ENCODE measurements at regions not wholly inside any gene's neighbourhood (a gene's known extent, or its start where the extent isn't known, plus 50 kb on each side); places are given as distances from the start of the nearest gene placed in this dataset.

GRCh38 chr16:86046667-86047270, 147.8 kb downstream of the IRF8 start:
- Histone ChIP-seq H3K4me1 (ENCODE audit: insufficient read depth, low read length) (peaks cover 18% of the 10 kb centered on the region), H3K9me3 (ENCODE audit: control insufficient read depth, insufficient read depth, low read length) (no peaks in the 10 kb centered on the region), H3K9ac (ENCODE audit: low read depth, low read length) (no peak overlapping the region), H3K36me3 (ENCODE audit: insufficient read depth, low read length) (no peaks in the 10 kb centered on the region)

GRCh38 chr16:86048221-86048620, 149.3 kb downstream of the IRF8 start:
- Histone ChIP-seq H3K9ac (ENCODE audit: low read depth, low read length) (no peak overlapping the region), H3K36me3 (ENCODE audit: insufficient read depth, low read length) (no peaks in the 10 kb centered on the region), H3K9me3 (ENCODE audit: control insufficient read depth, insufficient read depth, low read length) (no peaks in the 10 kb centered on the region), H3K4me1 (ENCODE audit: insufficient read depth, low read length) (peaks cover 18% of the 10 kb centered on the region)

- H3K9me3 ChIP-seq (ENCODE audit: control insufficient read depth, insufficient read depth, low read length), result no peaks in the 10 kb centered on the region
- H3K4me1 ChIP-seq (ENCODE audit: insufficient read depth, low read length), result peaks cover 15% of the 10 kb centered on the region; the same call in 1 of the 2 replicates
- no peak overlapping the region for H3K9ac ChIP-seq (ENCODE audit: low read depth, low read length)
- no peaks in the 10 kb centered on the region for H3K36me3 ChIP-seq (ENCODE audit: insufficient read depth, low read length)
These were observed 150.1 kb downstream of the IRF8 start for GRCh38 chr16:86048882-86049585.

- H3K4me1 ChIP-seq (ENCODE audit: insufficient read depth, low read length), result peaks cover 14% of the 10 kb centered on the region; the same call in 1 of the 2 replicates
- no peak overlapping the region for H3K9ac ChIP-seq (ENCODE audit: low read depth, low read length)
- H3K36me3 ChIP-seq (ENCODE audit: insufficient read depth, low read length), result no peaks in the 10 kb centered on the region
- H3K9me3 ChIP-seq (ENCODE audit: control insufficient read depth, insufficient read depth, low read length), result no peaks in the 10 kb centered on the region
These were observed 150.7 kb downstream of the IRF8 start for GRCh38 chr16:86049641-86050040.

GRCh38 chr16:86050111-86050510, 151.1 kb downstream of the IRF8 start:
- Histone ChIP-seq H3K36me3 (ENCODE audit: insufficient read depth, low read length) (no peaks in the 10 kb centered on the region), H3K9me3 (ENCODE audit: control insufficient read depth, insufficient read depth, low read length) (no peaks in the 10 kb centered on the region), H3K9ac (ENCODE audit: low read depth, low read length) (no peak overlapping the region), H3K4me1 (ENCODE audit: insufficient read depth, low read length) (peaks cover 14% of the 10 kb centered on the region; the same call in 1 of the 2 replicates)

GRCh38 chr16:86050591-86051367, 151.8 kb downstream of the IRF8 start:
- Histone ChIP-seq H3K4me1 (ENCODE audit: insufficient read depth, low read length) (peaks cover 14% of the 10 kb centered on the region; the same call in 1 of the 2 replicates), H3K36me3 (ENCODE audit: insufficient read depth, low read length) (no peaks in the 10 kb centered on the region), H3K9ac (ENCODE audit: low read depth, low read length) (no peak overlapping the region), H3K9me3 (ENCODE audit: control insufficient read depth, insufficient read depth, low read length) (no peaks in the 10 kb centered on the region)

- H3K9ac ChIP-seq (ENCODE audit: low read depth, low read length), result no peak overlapping the region
- peaks cover 14% of the 10 kb centered on the region; the same call in 1 of the 2 replicates for H3K4me1 ChIP-seq (ENCODE audit: insufficient read depth, low read length)
These were observed 152.6 kb downstream of the IRF8 start for GRCh38 chr16:86051368-86052114.

GRCh38 chr16:86052115-86052670, 153.2 kb downstream of the IRF8 start:
- H3K36me3 ChIP-seq (ENCODE audit: insufficient read depth, low read length), result no peaks in the 10 kb centered on the region
- H3K9me3 ChIP-seq (ENCODE audit: control insufficient read depth, insufficient read depth, low read length), result no peaks in the 10 kb centered on the region
- H3K4me1 ChIP-seq (ENCODE audit: insufficient read depth, low read length), result peaks cover 11% of the 10 kb centered on the region; the same call in 1 of the 2 replicates
- H3K9ac ChIP-seq (ENCODE audit: low read depth, low read length), result no peak overlapping the region

More at GRCh38 chr16:86051368-86052114, 152.6 kb downstream of the IRF8 start:
- H3K9me3 ChIP-seq (ENCODE audit: control insufficient read depth, insufficient read depth, low read length), result no peaks in the 10 kb centered on the region
- no peaks in the 10 kb centered on the region for H3K36me3 ChIP-seq (ENCODE audit: insufficient read depth, low read length)

- no peaks in the 10 kb centered on the region for H3K9me3 ChIP-seq (ENCODE audit: control insufficient read depth, insufficient read depth, low read length)
- H3K4me1 ChIP-seq (ENCODE audit: insufficient read depth, low read length), result peaks cover 7% of the 10 kb centered on the region; the same call in 1 of the 2 replicates
- no peak overlapping the region for H3K9ac ChIP-seq (ENCODE audit: low read depth, low read length)
- no peaks in the 10 kb centered on the region for H3K36me3 ChIP-seq (ENCODE audit: insufficient read depth, low read length)
These were observed 154.0 kb downstream of the IRF8 start for GRCh38 chr16:86052926-86053325.

GRCh38 chr16:86059253-86060171, 160.6 kb downstream of the IRF8 start:
- Histone ChIP-seq H3K9me3 (ENCODE audit: control insufficient read depth, insufficient read depth, low read length) (no peaks in the 10 kb centered on the region), H3K9ac (ENCODE audit: low read depth, low read length) (no peak overlapping the region), H3K36me3 (ENCODE audit: insufficient read depth, low read length) (no peaks in the 10 kb centered on the region), H3K4me1 (ENCODE audit: insufficient read depth, low read length) (no peaks in the 10 kb centered on the region)

- no peaks in the 10 kb centered on the region for H3K4me1 ChIP-seq (ENCODE audit: insufficient read depth, low read length)
- H3K36me3 ChIP-seq (ENCODE audit: insufficient read depth, low read length), result no peaks in the 10 kb centered on the region
- H3K9me3 ChIP-seq (ENCODE audit: control insufficient read depth, insufficient read depth, low read length), result no peaks in the 10 kb centered on the region
- H3K9ac ChIP-seq (ENCODE audit: low read depth, low read length), result no peak overlapping the region
These were observed 161.7 kb downstream of the IRF8 start for GRCh38 chr16:86060381-86061317.

GRCh38 chr16:86061318-86061695, 162.3 kb downstream of the IRF8 start:
- Histone ChIP-seq H3K4me1 (ENCODE audit: insufficient read depth, low read length) (0 out of 2 replicates have a peak, but pooled peaks cover 4% of the 10 kb centered on the region), H3K9ac (ENCODE audit: low read depth, low read length) (no peak overlapping the region), H3K36me3 (ENCODE audit: insufficient read depth, low read length) (no peaks in the 10 kb centered on the region), H3K9me3 (ENCODE audit: control insufficient read depth, insufficient read depth, low read length) (no peaks in the 10 kb centered on the region)

Measured in ES-I3 (cell line).